Type B pancreatic cell (in vitro differentiated cells): ENCODE measurements at regions not wholly inside any gene's neighbourhood (a gene's known extent, or its start where the extent isn't known, plus 50 kb on each side); places are given as distances from the start of the nearest gene placed in this dataset.
"Not testable (repeated sequence)": the region's sequence is repeated elsewhere in the genome, so short reads cannot be mapped to it uniquely, and the experiment has no call there.

Experiments used
- DNase-seq: peaks from one replicate; pipeline ENCODE4 v3.0.0; 2021; ENCODE audit warnings: mixed read lengths; ENCODE audit not compliant: unreplicated experiment; ENCODE audit errors: extremely low spot score
- H3K27ac Mint-ChIP-seq: 2 replicates; pipeline ENCODE4 v1.8.0; 2021; ENCODE audit warnings: mild to moderate bottlenecking, mixed read lengths
- H3K27me3 Mint-ChIP-seq: 2 replicates; pipeline ENCODE4 v1.8.0; 2021; ENCODE audit warnings: mixed read lengths
- H3K36me3 Mint-ChIP-seq: 2 replicates; pipeline ENCODE4 v1.8.0; 2021; ENCODE audit warnings: mixed read lengths
- H3K4me1 Mint-ChIP-seq: one replicate; pipeline ENCODE4 v1.8.0; 2021; ENCODE audit warnings: mixed read lengths; ENCODE audit not compliant: unreplicated experiment
- H3K4me3 Mint-ChIP-seq: 2 replicates; pipeline ENCODE4 v1.8.0; 2021; ENCODE audit warnings: mild to moderate bottlenecking, mixed read lengths
- H3K9me3 Mint-ChIP-seq: 2 replicates; pipeline ENCODE4 v1.8.0; 2021; ENCODE audit warnings: mixed read lengths
- CTCF ChIP-seq: fragments of 200-600 bp; sonication (generic); conservative IDR thresholded peaks from 2 replicates; pipeline ENCODE4 v1.5.0; 2021; ENCODE audit warnings: antibody characterized with exemption, mild to moderate bottlenecking

- peaks cover 18% of the 10 kb centered on the region for H3K27me3 Mint-ChIP-seq
- no peaks in the 10 kb centered on the region for H3K36me3 Mint-ChIP-seq
Observed at GRCh38 chr20:56736285-56736857, 107.3 kb downstream of the TFAP2C start.

GRCh38 chr20:56744325-56744821 is 115.3 kb downstream of the TFAP2C start:
- H3K9me3 Mint-ChIP-seq, DNase-seq, H3K36me3 Mint-ChIP-seq, H3K27me3 Mint-ChIP-seq, H3K27ac Mint-ChIP-seq, H3K4me3 Mint-ChIP-seq: not testable (repeated sequence)
- peaks cover 17% of the 10 kb centered on the region for H3K4me1 Mint-ChIP-seq

More at GRCh38 chr20:56736285-56736857, 107.3 kb downstream of the TFAP2C start:
- no peak for TF ChIP-seq CTCF
- DNase-seq: no peak
- peaks cover 12% of the 10 kb centered on the region for H3K4me1 Mint-ChIP-seq
- no peaks in the 10 kb centered on the region for H3K9me3 Mint-ChIP-seq
- H3K27ac Mint-ChIP-seq: no peak overlapping the region
- no peak overlapping the region for H3K4me3 Mint-ChIP-seq

- no peak for TF ChIP-seq CTCF
- peak overlapping the region; percentile 85 for H3K27ac Mint-ChIP-seq
Observed at GRCh38 chr20:56748476-56749377, 119.6 kb downstream of the TFAP2C start.

GRCh38 chr20:56750430-56750829 is 121.3 kb downstream of the TFAP2C start:
- Mint-ChIP-seq H3K27me3 (peaks cover 11% of the 10 kb centered on the region), H3K27ac (peak overlapping the region; percentile 85), H3K9me3 (peaks cover 6% of the 10 kb centered on the region), H3K4me1 (peaks cover 26% of the 10 kb centered on the region), H3K36me3 (no peaks in the 10 kb centered on the region), H3K4me3 (peak overlapping the region; percentile 44)
- TF ChIP-seq CTCF: no peak
- no peak for DNase-seq

More at GRCh38 chr20:56748476-56749377, 119.6 kb downstream of the TFAP2C start:
- H3K9me3 Mint-ChIP-seq: no peaks in the 10 kb centered on the region
- H3K36me3 Mint-ChIP-seq: no peaks in the 10 kb centered on the region
- H3K4me3 Mint-ChIP-seq: peak overlapping the region; percentile 39
- H3K27me3 Mint-ChIP-seq: peaks cover 11% of the 10 kb centered on the region
- H3K4me1 Mint-ChIP-seq: peaks cover 26% of the 10 kb centered on the region
- no peak for DNase-seq

GRCh38 chr20:56752274-56752673 is 123.2 kb downstream of the TFAP2C start:
- H3K36me3 Mint-ChIP-seq: no peaks in the 10 kb centered on the region
- peaks cover 6% of the 10 kb centered on the region for H3K9me3 Mint-ChIP-seq
- H3K27ac Mint-ChIP-seq: peak overlapping the region; percentile 79
- H3K4me1 Mint-ChIP-seq: peaks cover 20% of the 10 kb centered on the region
- H3K4me3 Mint-ChIP-seq: peak overlapping the region; percentile 1
- peaks cover 11% of the 10 kb centered on the region for H3K27me3 Mint-ChIP-seq
- no peak for TF ChIP-seq CTCF
- no peak for DNase-seq

- Mint-ChIP-seq H3K27ac (no peak overlapping the region), H3K4me1 (peaks cover 4% of the 10 kb centered on the region), H3K27me3 (peaks cover 2% of the 10 kb centered on the region), H3K4me3 (no peak overlapping the region), H3K36me3 (no peaks in the 10 kb centered on the region), H3K9me3 (peaks cover 6% of the 10 kb centered on the region)
- no peak for DNase-seq
- no peak for TF ChIP-seq CTCF
Observed at GRCh38 chr20:56755201-56755600, 126.1 kb downstream of the TFAP2C start.

- H3K27ac Mint-ChIP-seq, DNase-seq, H3K4me3 Mint-ChIP-seq, H3K9me3 Mint-ChIP-seq, H3K4me1 Mint-ChIP-seq, H3K36me3 Mint-ChIP-seq, H3K27me3 Mint-ChIP-seq: not testable (repeated sequence)
Observed at GRCh38 chr20:56756658-56757057, 127.6 kb downstream of the TFAP2C start.
